H1 (cell line): ENCODE measurements at regions not wholly inside any gene's neighbourhood (a gene's known extent, or its start where the extent isn't known, plus 50 kb on each side); places are given as distances from the start of the nearest gene placed in this dataset.

Source experiments
- CTCF ChIA-PET: fragments of 300-600 bp; sonication (Branson Sonifier 250); formaldehyde crosslinking; loops from one replicate; lab custom pipeline; 2021; ENCODE audit not compliant: partially characterized antibody; lab: Charles Lee
- POLR2A ChIA-PET: fragments of 300-600 bp; sonication (Branson Sonifier 250); formaldehyde crosslinking; loops from one replicate; lab custom pipeline; 2021; ENCODE audit warnings: inconsistent platforms; ENCODE audit not compliant: partially characterized antibody; lab: Charles Lee
- DNase-seq, 2 experiments: peaks; one replicate each; pipeline versions ENCODE4 v3.0.0 to v3.0.0-alpha.2; 2010 to 2022; ENCODE audit warnings: low spot score in 2 of 2, low read depth in 1 of 2, mixed read lengths in 1 of 2
- FAIRE-seq: peaks from 2 replicates; lab custom pipeline; 2011; peaks lifted over from hg19 to GRCh38; lab: Jason Lieb, UNC
- H2AFZ ChIP-seq: 2 replicates; pipeline ENCODE4 v1.8.1; 2012; ENCODE audit warnings: low read length, inconsistent platforms
- H2AK5ac ChIP-seq: 2 replicates; pipeline ENCODE4 v1.6.1; 2013; ENCODE audit warnings: low read depth, low read length
- H2BK120ac ChIP-seq: replicated peaks from 2 replicates; pipeline ENCODE3; 2013; ENCODE audit warnings: low read depth, low read length, inconsistent platforms
- H2BK12ac ChIP-seq: 2 replicates; pipeline ENCODE4 v1.6.1; 2013; ENCODE audit warnings: low read depth, low read length
- H2BK15ac ChIP-seq: 2 replicates; pipeline ENCODE4 v1.6.1; 2013; ENCODE audit warnings: low read length
- H2BK20ac ChIP-seq: 2 replicates; pipeline ENCODE4 v1.6.1; 2013; ENCODE audit warnings: low read length
- H2BK5ac ChIP-seq: 2 replicates; pipeline ENCODE4 v1.6.1; 2013; ENCODE audit warnings: low read depth, low read length
- H3K14ac ChIP-seq: 2 replicates; pipeline ENCODE4 v1.6.1; 2013; ENCODE audit warnings: inconsistent platforms; ENCODE audit not compliant: insufficient read length
- H3K18ac ChIP-seq: 2 replicates; pipeline ENCODE4 v1.6.1; 2013; ENCODE audit warnings: low read length; ENCODE audit errors: extremely low read depth
- H3K23ac ChIP-seq: 2 replicates; pipeline ENCODE4 v1.6.1; 2013; ENCODE audit warnings: inconsistent platforms; ENCODE audit not compliant: insufficient read length
- H3K23me2 ChIP-seq: 2 replicates; pipeline ENCODE4 v1.6.1; 2013; ENCODE audit warnings: low read depth, low read length
- H3K27ac ChIP-seq: 2 replicates; pipeline ENCODE4 v1.6.1; 2011; ENCODE audit warnings: low read depth, low read length, inconsistent platforms
- H3K27me3 ChIP-seq, 4 experiments: replicated peaks in 1 of 4; 1 replicate in 1 of 4; 2 replicates in 3 of 4; pipeline versions ENCODE4 v1.6.1 to v1.8.1; 2011 to 2013; ENCODE audit warnings: low read length in 3 of 4, mild to moderate bottlenecking in 3 of 4, inconsistent platforms in 2 of 4, mixed read lengths in 2 of 4, moderate library complexity in 1 of 4; ENCODE audit not compliant: control insufficient read depth in 3 of 4, insufficient read depth in 3 of 4; ENCODE audit errors: extremely low read depth in 1 of 4
- H3K36me3 ChIP-seq, 4 experiments: 2 replicates each; pipeline versions ENCODE4 v1.6.1 to v1.8.1; 2011 to 2013; ENCODE audit warnings: mild to moderate bottlenecking in 4 of 4, low read length in 3 of 4, moderate library complexity in 2 of 4, control low read depth in 1 of 4, inconsistent platforms in 1 of 4; ENCODE audit not compliant: insufficient read depth in 4 of 4, control insufficient read depth in 2 of 4
- H3K4ac ChIP-seq: replicated peaks from 2 replicates; pipeline ENCODE3; 2013; ENCODE audit warnings: low read length, low read depth, mixed read lengths, inconsistent platforms; ENCODE audit not compliant: insufficient read length
- H3K4me1 ChIP-seq, 4 experiments: replicated peaks in 1 of 4; 1 replicate in 1 of 4; 2 replicates in 3 of 4; pipeline versions ENCODE4 v1.6.1 to v1.8.1; 2011 to 2013; ENCODE audit warnings: low read length in 3 of 4, inconsistent platforms in 2 of 4, mixed read lengths in 1 of 4; ENCODE audit not compliant: insufficient read depth in 4 of 4, control insufficient read depth in 3 of 4
- H3K4me2 ChIP-seq, 2 experiments: 2 replicates each; pipeline versions ENCODE4 v1.6.1 to v1.8.1; 2011 to 2013; ENCODE audit warnings: low read depth in 2 of 2, low read length in 2 of 2, control low read depth in 1 of 2, inconsistent platforms in 1 of 2, mild to moderate bottlenecking in 1 of 2; ENCODE audit not compliant: insufficient read depth in 1 of 2
- H3K4me3 ChIP-seq, 4 experiments: fragments of 200-600, 300-600 bp in 1 of 4; sonication (generic), shearing (Covaris generic), sonication (Bioruptor Twin) in 1 of 4; 2 replicates each; pipeline versions ENCODE4 v1.5.1 to v1.8.1; 2011 to 2016; ENCODE audit warnings: low read length in 4 of 4, low read depth in 3 of 4, control low read depth in 2 of 4, inconsistent platforms in 2 of 4, mild to moderate bottlenecking in 2 of 4, mixed read lengths in 1 of 4, moderate library complexity in 1 of 4; ENCODE audit not compliant: insufficient read depth in 2 of 4; ENCODE audit errors: extremely low read depth in 1 of 4
- H3K56ac ChIP-seq: replicated peaks from 2 replicates; pipeline ENCODE3; 2013; ENCODE audit warnings: low read depth, mild to moderate bottlenecking, mixed read lengths, low read length, inconsistent platforms; ENCODE audit not compliant: insufficient read length
- H3K79me1 ChIP-seq: 2 replicates; pipeline ENCODE4 v1.6.1; 2013; ENCODE audit warnings: low read depth, low read length, control low read depth
- H3K79me2 ChIP-seq, 2 experiments: 2 replicates each; pipeline versions ENCODE4 v1.6.1 to v1.8.1; 2012 to 2013; ENCODE audit warnings: low read length in 2 of 2, mild to moderate bottlenecking in 2 of 2, inconsistent platforms in 1 of 2; ENCODE audit not compliant: insufficient read depth in 2 of 2, control insufficient read depth in 1 of 2
- H3K9ac ChIP-seq, 4 experiments: replicated peaks in 1 of 4; 1 replicate in 1 of 4; 2 replicates in 3 of 4; pipeline versions ENCODE4 v1.6.1 to v1.8.1; 2011 to 2013; ENCODE audit warnings: low read depth in 3 of 4, low read length in 3 of 4, control low read depth in 2 of 4, mild to moderate bottlenecking in 2 of 4, moderate library complexity in 2 of 4, inconsistent platforms in 1 of 4; ENCODE audit errors: extremely low read depth in 1 of 4
- H3K9me3 ChIP-seq, 2 experiments: 2 replicates each; pipeline versions ENCODE4 v1.6.1 to v1.8.1; 2012 to 2013; ENCODE audit warnings: mild to moderate bottlenecking in 2 of 2, moderate library complexity in 2 of 2, control low read depth in 1 of 2, inconsistent platforms in 1 of 2, low read depth in 1 of 2, low read length in 1 of 2, mixed read lengths in 1 of 2; ENCODE audit not compliant: insufficient read depth in 2 of 2
- H4K20me1 ChIP-seq, 2 experiments: replicated peaks in 1 of 2; 2 replicates each; pipeline versions ENCODE3 to v1.8.1; 2011 to 2013; ENCODE audit warnings: inconsistent platforms in 2 of 2, low read length in 2 of 2, mild to moderate bottlenecking in 1 of 2; ENCODE audit not compliant: insufficient read depth in 2 of 2, control insufficient read depth in 1 of 2
- H4K5ac ChIP-seq: 2 replicates; pipeline ENCODE4 v1.6.1; 2013; ENCODE audit warnings: low read length, low read depth, mixed read lengths, inconsistent platforms; ENCODE audit not compliant: insufficient read length
- H4K8ac ChIP-seq: 2 replicates; pipeline ENCODE4 v1.8.0; 2013; ENCODE audit warnings: mild to moderate bottlenecking, moderate library complexity, low read length, inconsistent platforms; ENCODE audit not compliant: insufficient read depth; ENCODE audit errors: extremely low read depth
- H4K91ac ChIP-seq: replicated peaks from 2 replicates; pipeline ENCODE3; 2013; ENCODE audit warnings: low read length, mixed read lengths, inconsistent platforms; ENCODE audit not compliant: insufficient read length
- ATF2 ChIP-seq: IDR thresholded peaks from 2 replicates; pipeline ENCODE4 v1.6.1; 2012; ENCODE audit warnings: low read length, inconsistent platforms
- BACH1 ChIP-seq: IDR thresholded peaks from 2 replicates; pipeline ENCODE4 v1.6.1; 2012; ENCODE audit warnings: low read length, improper control_type of control experiment
- CBX5 ChIP-seq: fragments of 300-800, 300-1000 bp; sonication (generic); IDR thresholded peaks from 2 replicates; pipeline ENCODE4 v1.7.1; 2016; ENCODE audit warnings: antibody characterized with exemption, low read length, low read depth
- CEBPB ChIP-seq: IDR thresholded peaks from 2 replicates; pipeline ENCODE4 v1.6.1; 2012; ENCODE audit warnings: low read depth, low read length
- EGR1 ChIP-seq: IDR thresholded peaks from 2 replicates; pipeline ENCODE4 v1.6.1; 2011; ENCODE audit warnings: low read depth, low read length, borderline replicate concordance
- JUN ChIP-seq: IDR thresholded peaks from 2 replicates; pipeline ENCODE4 v1.6.1; 2011; ENCODE audit warnings: low read depth, mild to moderate bottlenecking, improper control_type of control experiment, low read length
- MAX ChIP-seq: IDR thresholded peaks from 2 replicates; pipeline ENCODE4 v1.6.1; 2012; ENCODE audit warnings: inconsistent platforms
- POU5F1 ChIP-seq: IDR thresholded peaks from 2 replicates; pipeline ENCODE4 v1.6.1; 2011; ENCODE audit warnings: low read depth, mild to moderate bottlenecking, low read length, moderate library complexity
- RXRA ChIP-seq: IDR thresholded peaks from 2 replicates; pipeline ENCODE4 v1.6.1; 2011; ENCODE audit warnings: low read depth, mild to moderate bottlenecking, low read length, moderate library complexity; ENCODE audit not compliant: insufficient read depth
- SP4 ChIP-seq: IDR thresholded peaks from 2 replicates; pipeline ENCODE4 v1.6.1; 2012; ENCODE audit warnings: low read length, inconsistent platforms
- TCF12 ChIP-seq: IDR thresholded peaks from 2 replicates; pipeline ENCODE4 v1.6.1; 2011; ENCODE audit warnings: low read depth, mild to moderate bottlenecking, low read length
- ZNF274 ChIP-seq: IDR thresholded peaks from 2 replicates; pipeline ENCODE4 v1.7.0; 2012; ENCODE audit warnings: low read length, borderline replicate concordance; ENCODE audit errors: extremely low read depth
- WGBS, 2 experiments: shearing (Covaris generic) in 1 of 2; methylation state at CpG; one replicate each; pipeline versions ENCODE4 v1.1.6 to v1.1.7; 2013 to 2015; ENCODE audit warnings: low lambda C conversion rate in 2 of 2, mixed read lengths in 2 of 2, inconsistent platforms in 1 of 2, low coverage in 1 of 2, missing lambda C conversion rate in 1 of 2; ENCODE audit not compliant: insufficient replicate concordance in 2 of 2, insufficient coverage in 1 of 2, insufficient read length in 1 of 2; ENCODE audit errors: extremely low coverage in 1 of 2, missing lambda C conversion rate in 1 of 2; 5-methylcytosine and 5-hydroxymethylcytosine counted together

- WGBS, 2 experiments = 99% methylated on average over 6 of the region's 6 CpGs; no CpG with 5 or more reads in 1 of the 2 experiments
- H2AK5ac ChIP-seq = no peak overlapping the region
Measured at GRCh38 chr10:128825626-128826025, 641.4 kb upstream of the MGMT start.

More at GRCh38 chr10:128825626-128826025, 641.4 kb upstream of the MGMT start:
- Histone ChIP-seq H2AFZ (no peak overlapping the region), H3K23ac (no peak overlapping the region), H3K4me3 (no peak overlapping the region), H3K4ac (no peak overlapping the region), H2BK12ac (no peak overlapping the region), H3K9ac (no peak overlapping the region), H3K18ac (no peak overlapping the region), H2BK20ac (no peak overlapping the region), H4K8ac (no peak overlapping the region), H3K79me1 (no peaks in the 10 kb centered on the region), H2BK120ac (no peak overlapping the region), H3K27ac (no peak overlapping the region), H4K20me1 (no peaks in the 10 kb centered on the region), H3K79me2 (no peaks in the 10 kb centered on the region), H2BK5ac (no peak overlapping the region), H3K4me1 (no peaks in the 10 kb centered on the region), H3K23me2 (no peaks in the 10 kb centered on the region), H3K56ac (no peak overlapping the region), H2BK15ac (no peak overlapping the region), H3K36me3 (no peaks in the 10 kb centered on the region), H3K4me2 (no peak overlapping the region), H3K14ac (no peak overlapping the region), H3K27me3 (no peaks in the 10 kb centered on the region), H3K9me3 (no peaks in the 10 kb centered on the region), H4K91ac (no peak overlapping the region), H4K5ac (no peak overlapping the region)
- DNase-seq (no peak), FAIRE-seq (no peak)
- CTCF ChIA-PET = no interaction called here
- TF ChIP-seq POU5F1 = no peak
- no peak for TF ChIP-seq MAX
- TF ChIP-seq ZNF274 = no peak
- no peak for TF ChIP-seq BACH1
- TF ChIP-seq RXRA = no peak
- no peak for TF ChIP-seq SP4
- TF ChIP-seq TCF12 = no peak
- TF ChIP-seq EGR1 = no peak
- TF ChIP-seq JUN = no peak
- TF ChIP-seq CEBPB = no peak
- no peak for TF ChIP-seq ATF2
- TF ChIP-seq CBX5 = no peak
- POLR2A ChIA-PET = no interaction called here
